Neural progenitor cell (in vitro differentiated cells): ENCODE measurements at regions not wholly inside any gene's neighbourhood (a gene's known extent, or its start where the extent isn't known, plus 50 kb on each side); places are given as distances from the start of the nearest gene placed in this dataset.
A peak's percentile ranks its signal among the peaks of the same experiment; 100 is the strongest.
"Not testable (repeated sequence)": the region's sequence is repeated elsewhere in the genome, so short reads cannot be mapped to it uniquely, and the experiment has no call there.

Experiments used
- DNase-seq: peaks from one replicate; pipeline ENCODE4 v3.0.0-alpha.2; 2016; ENCODE audit warnings: low spot score
- H2AFZ ChIP-seq: fragments of 200-600 bp; sonication (generic); replicated peaks from 2 replicates; pipeline ENCODE4 v1.6.1; 2016; ENCODE audit warnings: antibody characterized with exemption
- H3F3A ChIP-seq: fragments of 200-600 bp; sonication (generic); 2 replicates; pipeline ENCODE4 v1.6.1; 2016; ENCODE audit warnings: antibody characterized with exemption, low read depth
- H3K27ac ChIP-seq: fragments of 200-600 bp; sonication (generic); 2 replicates; pipeline ENCODE4 v1.5.1; 2016; ENCODE audit warnings: mild to moderate bottlenecking
- H3K27me3 ChIP-seq: fragments of 200-600 bp; sonication (generic); 2 replicates; pipeline ENCODE4 v1.6.1; 2016; ENCODE audit warnings: mild to moderate bottlenecking, moderate library complexity
- H3K36me3 ChIP-seq: fragments of 200-600 bp; sonication (generic); 2 replicates; pipeline ENCODE4 v1.5.1; 2016
- H3K4me1 ChIP-seq: fragments of 200-600 bp; sonication (generic); 2 replicates; pipeline ENCODE4 v1.6.1; 2016; ENCODE audit warnings: mixed run types
- H3K4me2 ChIP-seq: fragments of 200-600 bp; sonication (generic); 2 replicates; pipeline ENCODE4 v1.6.1; 2016
- H3K4me3 ChIP-seq: fragments of 200-600 bp; sonication (generic); 2 replicates; pipeline ENCODE4 v1.5.1; 2016
- H3K79me2 ChIP-seq: fragments of 200-600 bp; sonication (generic); 2 replicates; pipeline ENCODE4 v1.6.1; 2016; ENCODE audit warnings: low read depth
- H3K9ac ChIP-seq: fragments of 200-600 bp; sonication (generic); 2 replicates; pipeline ENCODE4 v1.6.1; 2016
- H3K9me3 ChIP-seq: fragments of 200-600 bp; sonication (generic); 2 replicates; pipeline ENCODE4 v1.5.1; 2016; ENCODE audit warnings: low read depth
- H4K20me1 ChIP-seq: fragments of 200-600 bp; sonication (generic); 2 replicates; pipeline ENCODE4 v1.6.1; 2016; ENCODE audit warnings: low read depth
- H3K27ac Mint-ChIP-seq: 3 replicates; pipeline ENCODE4 v1.8.0; 2021; ENCODE audit warnings: mixed read lengths
- H3K27me3 Mint-ChIP-seq: 2 replicates; pipeline ENCODE4 v1.8.0; 2022; ENCODE audit warnings: low read depth, mild to moderate bottlenecking, inconsistent platforms, moderate library complexity, mixed read lengths; ENCODE audit not compliant: insufficient read depth
- H3K36me3 Mint-ChIP-seq: 3 replicates; pipeline ENCODE4 v1.8.0; 2021; ENCODE audit warnings: mixed read lengths
- H3K4me1 Mint-ChIP-seq: 3 replicates; pipeline ENCODE4 v1.8.0; 2021; ENCODE audit warnings: mixed read lengths
- H3K4me3 Mint-ChIP-seq: 3 replicates; pipeline ENCODE4 v1.8.0; 2021; ENCODE audit warnings: mild to moderate bottlenecking, moderate library complexity, mixed read lengths
- H3K9me3 Mint-ChIP-seq: 3 replicates; pipeline ENCODE4 v1.8.0; 2020; ENCODE audit warnings: mixed read lengths
- CTCF ChIP-seq: fragments of 200-600 bp; sonication (generic); IDR thresholded peaks from 2 replicates; pipeline ENCODE4 v1.5.1; 2017; ENCODE audit warnings: antibody characterized with exemption, mild to moderate bottlenecking
- EZH2 ChIP-seq: fragments of 200-600 bp; sonication (generic); IDR thresholded peaks from 2 replicates; pipeline ENCODE4 v1.6.1; 2017; ENCODE audit warnings: antibody characterized with exemption, mild to moderate bottlenecking, moderate library complexity
- EZH2phosphoT487 ChIP-seq: fragments of 200-600 bp; sonication (generic); IDR thresholded peaks from 2 replicates; pipeline ENCODE4 v1.6.1; 2017; ENCODE audit warnings: antibody characterized with exemption

DNA sequence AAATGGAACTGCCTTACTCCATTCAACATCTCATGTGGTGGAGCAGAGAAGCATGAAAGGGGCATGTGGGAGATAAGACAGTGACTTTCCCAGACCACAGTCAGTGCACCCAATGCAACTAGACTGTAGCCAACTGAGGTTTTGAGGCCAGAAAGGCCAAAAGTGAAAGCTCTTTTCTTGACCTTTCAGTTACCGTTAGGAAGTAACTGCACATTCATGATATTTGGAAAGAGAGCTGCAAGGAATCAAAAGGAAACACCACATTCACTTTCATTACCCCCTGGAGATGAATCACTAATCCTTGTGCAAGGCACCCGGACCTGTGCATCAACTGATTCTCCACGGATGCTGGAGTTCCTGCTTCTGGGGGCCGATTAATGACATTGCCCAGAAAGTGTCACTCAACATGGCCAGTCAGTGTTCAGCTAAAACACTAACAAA, 72.9 kb upstream of the ELK3 start:
- H3K4me3 Mint-ChIP-seq = peak overlapping the region; percentile 59
- Histone ChIP-seq H3K79me2 (no peaks in the 10 kb centered on the region), H3K4me1 (peaks cover 4% of the 10 kb centered on the region), H3K4me3 (no peak overlapping the region), H3K27me3 (no peaks in the 10 kb centered on the region), H2AFZ (no peak overlapping the region), H3F3A (no peaks in the 10 kb centered on the region), H4K20me1 (no peaks in the 10 kb centered on the region), H3K27ac (no peak overlapping the region), H3K4me2 (no peak overlapping the region), H3K9ac (no peak overlapping the region), H3K36me3 (no peaks in the 10 kb centered on the region), H3K9me3 (no peaks in the 10 kb centered on the region)
- no peaks in the 10 kb centered on the region for H3K9me3 Mint-ChIP-seq
- H3K27me3 Mint-ChIP-seq = peaks cover 10% of the 10 kb centered on the region
- TF ChIP-seq CTCF (no peak), EZH2 (no peak), EZH2phosphoT487 (no peak)
- no peak for DNase-seq
- peak overlapping the region; percentile 91 for H3K27ac Mint-ChIP-seq
- H3K36me3 Mint-ChIP-seq = no peaks in the 10 kb centered on the region
- peaks cover 33% of the 10 kb centered on the region for H3K4me1 Mint-ChIP-seq

DNA sequence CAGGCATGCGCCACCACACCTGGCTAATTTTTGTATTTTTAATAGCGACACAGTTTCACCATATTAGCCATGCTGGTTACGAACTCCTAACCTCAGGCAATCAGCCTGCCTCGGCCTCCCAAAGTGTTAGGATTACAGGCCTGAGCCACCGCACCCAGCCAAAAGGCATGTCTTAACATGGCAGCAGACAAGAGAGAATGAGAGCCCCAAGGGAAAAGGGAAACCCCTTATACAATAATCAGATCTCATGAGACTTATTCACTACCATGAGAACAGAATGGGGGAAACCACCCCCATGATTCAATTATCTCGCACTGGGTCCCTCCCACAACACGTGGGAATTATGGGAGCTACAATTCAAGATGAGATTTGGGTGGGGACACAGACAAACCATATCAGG, 65.9 kb upstream of the ELK3 start:
- not testable (repeated sequence) for H3K4me3 ChIP-seq, H3K27ac ChIP-seq, H3K79me2 ChIP-seq, H3K36me3 Mint-ChIP-seq, H2AFZ ChIP-seq, H3K27ac Mint-ChIP-seq, H3K27me3 ChIP-seq, H3K9ac ChIP-seq, H3K4me3 Mint-ChIP-seq, H3K27me3 Mint-ChIP-seq, H3K9me3 ChIP-seq, H3K36me3 ChIP-seq, DNase-seq, H3K4me1 ChIP-seq, H4K20me1 ChIP-seq, H3K9me3 Mint-ChIP-seq, H3F3A ChIP-seq, H3K4me2 ChIP-seq, H3K4me1 Mint-ChIP-seq

- H3K36me3 ChIP-seq = no peaks in the 10 kb centered on the region
- no peak overlapping the region for H3K27ac ChIP-seq
- Mint-ChIP-seq H3K4me1 (peaks cover 2% of the 10 kb centered on the region), H3K36me3 (no peaks in the 10 kb centered on the region), H3K27me3 (peaks cover 4% of the 10 kb centered on the region), H3K9me3 (no peaks in the 10 kb centered on the region), H3K27ac (no peak overlapping the region), H3K4me3 (no peak overlapping the region)
- no peaks in the 10 kb centered on the region for H3K79me2 ChIP-seq
- H3K9ac ChIP-seq = no peak overlapping the region
- no peaks in the 10 kb centered on the region for H3K27me3 ChIP-seq
- DNase-seq = no peak
- no peaks in the 10 kb centered on the region for H4K20me1 ChIP-seq
- H3K4me2 ChIP-seq = no peak overlapping the region
- peak overlapping the region; percentile 57 for H2AFZ ChIP-seq
- TF ChIP-seq EZH2phosphoT487 (no peak), CTCF (no peak), EZH2 (no peak)
- no peaks in the 10 kb centered on the region for H3F3A ChIP-seq
- no peaks in the 10 kb centered on the region for H3K4me1 ChIP-seq
- no peak overlapping the region for H3K4me3 ChIP-seq
- H3K9me3 ChIP-seq = no peaks in the 10 kb centered on the region
These were observed 63.6 kb upstream of the ELK3 start for GRCh38 chr12:96130396-96131059.

DNA sequence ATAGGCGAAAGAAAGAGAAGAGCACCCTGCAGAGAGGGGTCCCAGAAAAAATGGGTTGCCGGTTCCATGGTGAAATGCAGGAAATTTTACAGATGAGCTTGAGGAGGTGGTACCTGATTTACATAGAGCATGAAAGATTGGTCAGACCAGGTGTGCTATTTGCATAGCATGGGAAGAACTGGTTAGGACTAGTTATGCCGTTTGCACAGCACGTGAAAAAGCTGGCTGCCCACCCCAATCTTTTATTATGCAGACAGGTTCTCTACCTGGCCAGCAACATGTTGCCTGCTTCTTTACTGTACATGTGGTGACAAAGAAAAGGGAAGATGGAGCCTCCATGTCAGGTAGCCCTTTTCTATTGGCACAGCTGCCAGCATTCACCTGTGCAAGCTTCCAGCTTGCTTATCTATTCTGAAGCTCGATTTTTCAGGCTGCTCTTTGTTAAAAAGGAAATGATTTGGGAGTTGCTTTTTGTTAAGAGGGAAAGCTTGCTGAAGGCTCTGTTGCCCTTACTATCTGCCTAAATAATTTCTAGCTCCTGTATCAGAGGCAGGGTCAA, 62.9 kb upstream of the ELK3 start:
- Histone ChIP-seq H3K9ac (no peak overlapping the region), H4K20me1 (no peaks in the 10 kb centered on the region), H2AFZ (peak overlapping the region; percentile 34), H3K4me1 (no peaks in the 10 kb centered on the region), H3K4me3 (no peak overlapping the region), H3K27me3 (no peaks in the 10 kb centered on the region), H3K79me2 (no peaks in the 10 kb centered on the region), H3K27ac (no peak overlapping the region), H3K4me2 (no peak overlapping the region), H3K36me3 (no peaks in the 10 kb centered on the region), H3F3A (no peaks in the 10 kb centered on the region), H3K9me3 (no peaks in the 10 kb centered on the region)
- H3K4me3 Mint-ChIP-seq = no peak overlapping the region
- H3K9me3 Mint-ChIP-seq = no peaks in the 10 kb centered on the region
- no peak for TF ChIP-seq EZH2
- no peak for TF ChIP-seq EZH2phosphoT487
- TF ChIP-seq CTCF = no peak
- no peaks in the 10 kb centered on the region for H3K36me3 Mint-ChIP-seq
- H3K27me3 Mint-ChIP-seq = peaks cover 4% of the 10 kb centered on the region
- H3K27ac Mint-ChIP-seq = no peak overlapping the region
- no peak for DNase-seq
- peaks cover 2% of the 10 kb centered on the region for H3K4me1 Mint-ChIP-seq
